ENCODE measurements at regions not wholly inside any gene's neighbourhood (a gene's known extent, or its start where the extent isn't known, plus 50 kb on each side); places are given as distances from the start of the nearest gene placed in this dataset.
"Not testable (repeated sequence)": the region's sequence is repeated elsewhere in the genome, so short reads cannot be mapped to it uniquely, and the experiment has no call there.

DNA sequence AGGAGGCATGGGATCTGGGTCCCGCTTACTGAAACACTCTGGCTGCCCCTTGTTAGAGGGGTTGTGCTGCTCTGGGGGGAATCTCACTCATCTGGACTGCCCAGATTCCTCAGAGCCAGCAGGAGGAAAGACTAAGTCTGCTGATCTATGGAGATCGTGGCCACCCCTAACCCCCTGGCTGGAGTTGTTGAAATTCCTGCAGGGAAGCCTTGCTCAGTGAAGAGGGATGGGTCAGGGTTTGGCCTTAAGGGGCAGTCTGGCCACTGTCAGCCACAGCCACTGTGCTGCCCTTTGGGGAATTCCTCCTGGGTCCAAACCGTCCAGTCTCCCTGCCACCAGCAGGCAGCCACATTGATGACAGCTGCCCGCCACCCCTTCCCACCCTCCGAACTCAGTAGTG lies 362.0 kb upstream of the AMOT start:
- H3K4me3 ChIP-seq (ENCODE audit: low read depth, low read length), result no peak overlapping the region
- TF ChIP-seq, protein P1, sequence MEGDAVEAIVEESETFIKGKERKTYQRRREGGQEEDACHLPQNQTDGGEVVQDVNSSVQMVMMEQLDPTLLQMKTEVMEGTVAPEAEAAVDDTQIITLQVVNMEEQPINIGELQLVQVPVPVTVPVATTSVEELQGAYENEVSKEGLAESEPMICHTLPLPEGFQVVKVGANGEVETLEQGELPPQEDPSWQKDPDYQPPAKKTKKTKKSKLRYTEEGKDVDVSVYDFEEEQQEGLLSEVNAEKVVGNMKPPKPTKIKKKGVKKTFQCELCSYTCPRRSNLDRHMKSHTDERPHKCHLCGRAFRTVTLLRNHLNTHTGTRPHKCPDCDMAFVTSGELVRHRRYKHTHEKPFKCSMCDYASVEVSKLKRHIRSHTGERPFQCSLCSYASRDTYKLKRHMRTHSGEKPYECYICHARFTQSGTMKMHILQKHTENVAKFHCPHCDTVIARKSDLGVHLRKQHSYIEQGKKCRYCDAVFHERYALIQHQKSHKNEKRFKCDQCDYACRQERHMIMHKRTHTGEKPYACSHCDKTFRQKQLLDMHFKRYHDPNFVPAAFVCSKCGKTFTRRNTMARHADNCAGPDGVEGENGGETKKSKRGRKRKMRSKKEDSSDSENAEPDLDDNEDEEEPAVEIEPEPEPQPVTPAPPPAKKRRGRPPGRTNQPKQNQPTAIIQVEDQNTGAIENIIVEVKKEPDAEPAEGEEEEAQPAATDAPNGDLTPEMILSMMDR (IDR thresholded peaks at IDR 0.05; ENCODE audit: borderline replicate concordance, insufficient read depth, low read depth, low read length), result no peak

- TF ChIP-seq, protein P1 (IDR thresholded peaks at IDR 0.05; ENCODE audit: borderline replicate concordance, insufficient read depth, low read depth, low read length), result no peak
Measured at GRCh38 chrX:113195949-113196348, 355.3 kb upstream of the AMOT start.

GRCh38 chrX:113192418-113192817 lies 351.8 kb upstream of the AMOT start:
- TF ChIP-seq, protein P1 (IDR thresholded peaks at IDR 0.05; ENCODE audit: borderline replicate concordance, insufficient read depth, low read depth, low read length), result no peak
- no peak overlapping the region for H3K4me3 ChIP-seq (ENCODE audit: low read depth, low read length)

More at GRCh38 chrX:113195949-113196348, 355.3 kb upstream of the AMOT start:
- no peak overlapping the region for H3K4me3 ChIP-seq (ENCODE audit: low read depth, low read length)

DNA sequence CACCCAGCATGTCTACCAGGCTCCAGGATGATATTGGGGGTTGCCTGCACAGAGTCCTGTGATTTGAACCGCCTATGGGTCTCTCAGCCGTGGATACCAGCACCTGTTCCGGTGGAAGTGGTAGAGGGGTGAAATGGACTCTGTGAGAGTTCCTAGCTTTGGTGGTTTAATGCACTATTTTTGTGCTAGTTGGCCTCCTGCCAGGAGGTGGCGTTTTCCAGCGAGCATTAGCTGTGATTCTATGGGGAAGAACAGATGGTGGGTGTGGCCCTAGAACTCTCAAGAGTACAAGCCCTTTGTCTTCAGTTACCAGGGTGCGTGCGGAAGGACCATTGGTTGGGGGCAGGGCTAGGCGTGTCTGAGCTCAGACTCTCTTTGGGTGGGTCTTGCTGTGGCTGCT lies 316.9 kb upstream of the AMOT start:
- no peak overlapping the region for H3K4me3 ChIP-seq (ENCODE audit: low read depth, low read length)
- TF ChIP-seq, protein P1 (IDR thresholded peaks at IDR 0.05; ENCODE audit: borderline replicate concordance, insufficient read depth, low read depth, low read length), result no peak

- not testable (repeated sequence) for H3K4me3 ChIP-seq (ENCODE audit: low read depth, low read length)
Measured at GRCh38 chrX:113154315-113154714, 313.7 kb upstream of the AMOT start.

DNA sequence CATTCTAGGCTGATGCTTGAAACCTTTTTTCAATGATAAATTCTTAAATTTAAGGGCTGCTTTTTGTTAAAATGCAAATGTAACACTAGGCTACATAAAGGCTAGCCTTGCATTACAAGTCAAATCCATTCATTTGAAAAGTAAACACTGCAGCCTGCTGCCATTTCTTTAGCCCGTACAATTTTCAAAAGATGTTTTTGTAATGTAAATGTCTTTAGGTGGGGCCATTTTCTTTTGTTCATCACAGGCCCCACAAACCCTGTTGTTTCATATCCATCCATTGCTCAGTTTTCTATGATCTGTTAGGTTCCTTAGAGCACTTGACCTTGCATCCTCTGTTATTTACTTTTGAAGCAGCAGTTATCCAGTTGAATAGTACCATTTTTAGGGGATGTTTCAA lies 296.2 kb upstream of the AMOT start:
- TF ChIP-seq, protein P1 (IDR thresholded peaks at IDR 0.05; ENCODE audit: borderline replicate concordance, insufficient read depth, low read depth, low read length), result no peak
- no peak overlapping the region for H3K4me3 ChIP-seq (ENCODE audit: low read depth, low read length)

GRCh38 chrX:113133316-113133715 lies 292.7 kb upstream of the AMOT start:
- TF ChIP-seq, protein P1 (IDR thresholded peaks at IDR 0.05; ENCODE audit: borderline replicate concordance, insufficient read depth, low read depth, low read length), result no peak
- H3K4me3 ChIP-seq (ENCODE audit: low read depth, low read length), result no peak overlapping the region

DNA sequence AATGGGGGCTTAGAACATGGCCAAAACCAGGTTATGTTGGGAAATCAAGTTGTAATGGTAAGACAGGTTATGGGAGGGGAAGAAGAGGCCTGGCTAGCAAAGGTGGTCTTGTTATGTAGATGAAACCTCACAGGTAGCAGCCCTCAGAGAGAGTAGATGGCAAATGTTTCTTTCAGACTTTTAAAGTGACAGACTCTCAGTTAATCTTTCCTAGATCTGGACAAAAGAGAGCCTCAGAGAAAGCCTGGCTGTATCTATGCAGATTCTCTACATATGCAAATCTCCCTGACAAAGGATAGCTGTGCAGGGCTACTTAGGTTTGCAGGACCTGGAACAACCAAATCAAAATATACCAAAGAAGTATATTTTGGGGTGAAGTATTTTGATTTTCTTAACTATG lies 284.1 kb upstream of the AMOT start:
- H3K4me3 ChIP-seq (ENCODE audit: low read depth, low read length), result no peak overlapping the region
- TF ChIP-seq, protein P1 (IDR thresholded peaks at IDR 0.05; ENCODE audit: borderline replicate concordance, insufficient read depth, low read depth, low read length), result no peak

All from GM12875 (cell line).